ENCODE measurements at regions not wholly inside any gene's neighbourhood (a gene's known extent, or its start where the extent isn't known, plus 50 kb on each side); places are given as distances from the start of the nearest gene placed in this dataset.

DNA sequence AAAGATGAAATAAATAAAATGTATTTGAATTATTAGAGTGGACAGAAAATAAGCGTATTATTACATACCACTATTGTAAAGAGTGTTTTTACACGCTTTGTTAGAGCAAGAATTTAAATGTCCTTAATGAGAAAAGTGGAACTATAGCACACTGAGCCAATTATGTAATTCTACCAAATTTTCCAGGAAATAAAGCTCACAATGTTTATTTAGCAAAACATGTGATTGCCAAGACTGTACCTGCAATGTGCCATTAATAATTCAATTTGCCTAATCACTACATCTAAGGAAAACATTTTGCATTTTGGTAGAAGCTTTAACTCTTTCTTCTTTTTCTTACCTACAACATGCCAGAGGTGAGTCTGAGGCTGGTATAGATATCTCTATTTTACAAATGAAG lies 58.7 kb upstream of the PHACTR1 start:
- TF ChIP-seq POLR2A (IDR thresholded peaks at IDR 0.05; ENCODE audit: low read length) (no peak), GATA1 (IDR thresholded peaks at IDR 0.05; ENCODE audit: low read depth, low read length) (no peak)
- no peak for DNase-seq

DNA sequence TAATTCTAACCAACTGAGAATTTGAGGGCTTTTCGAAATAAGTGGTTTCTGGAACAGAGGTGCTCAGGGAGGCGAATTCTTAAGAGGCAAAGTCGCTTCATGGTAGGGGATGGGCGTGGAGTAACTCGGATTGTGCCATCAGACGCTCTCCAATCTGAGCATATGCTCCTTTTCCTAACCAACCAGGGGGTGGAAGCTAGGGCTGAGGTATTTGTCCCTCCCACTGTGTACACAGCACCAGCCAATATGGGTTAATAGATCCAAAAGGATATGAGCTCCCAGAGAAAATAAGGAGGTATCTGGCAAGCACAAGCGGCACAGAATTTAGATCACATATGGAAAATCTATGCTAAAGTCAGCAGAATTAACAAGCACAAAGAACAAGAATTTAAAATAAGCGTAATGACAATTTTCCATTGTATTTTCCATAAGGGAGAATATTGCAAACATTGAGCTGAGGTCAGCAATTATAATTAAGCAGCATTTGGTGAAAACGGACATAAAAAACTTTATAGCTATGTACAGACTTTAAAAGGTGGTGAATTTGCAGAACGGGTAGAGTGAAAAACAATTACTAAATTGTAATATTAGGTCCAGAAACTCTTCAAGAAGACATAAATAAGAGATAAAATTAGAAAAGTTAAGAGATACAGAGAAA lies 55.0 kb upstream of the PHACTR1 start:
- TF ChIP-seq GATA1 (IDR thresholded peaks at IDR 0.05; ENCODE audit: low read depth, low read length) (no peak), POLR2A (IDR thresholded peaks at IDR 0.05; ENCODE audit: low read length) (no peak)

More for the DNA sequence above, 55.0 kb upstream of the PHACTR1 start:
- DNase-seq: no peak
